ENCODE measurements at regions not wholly inside any gene's neighbourhood (a gene's known extent, or its start where the extent isn't known, plus 50 kb on each side); places are given as distances from the start of the nearest gene placed in this dataset.

DNA sequence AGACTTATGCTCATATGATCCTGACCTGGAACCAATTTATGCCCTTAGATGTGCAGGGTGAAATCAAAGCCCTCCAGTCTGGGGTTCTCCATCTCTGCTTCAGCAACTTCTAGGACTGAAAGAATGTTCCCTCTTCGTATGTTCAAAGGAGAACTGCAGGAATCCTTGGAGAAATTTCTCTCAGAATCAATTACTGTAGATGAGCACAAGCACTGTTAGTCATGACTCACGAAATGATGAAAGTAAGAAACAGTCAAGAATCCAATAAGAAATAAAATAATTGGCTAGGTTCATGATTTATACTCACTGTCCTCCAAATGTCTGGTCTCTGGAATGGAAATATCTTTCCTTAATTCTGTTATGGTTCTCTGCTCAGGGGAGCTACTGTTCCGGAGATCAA, 348.2 kb downstream of the PDGFC start:
- TF ChIP-seq, protein P1, sequence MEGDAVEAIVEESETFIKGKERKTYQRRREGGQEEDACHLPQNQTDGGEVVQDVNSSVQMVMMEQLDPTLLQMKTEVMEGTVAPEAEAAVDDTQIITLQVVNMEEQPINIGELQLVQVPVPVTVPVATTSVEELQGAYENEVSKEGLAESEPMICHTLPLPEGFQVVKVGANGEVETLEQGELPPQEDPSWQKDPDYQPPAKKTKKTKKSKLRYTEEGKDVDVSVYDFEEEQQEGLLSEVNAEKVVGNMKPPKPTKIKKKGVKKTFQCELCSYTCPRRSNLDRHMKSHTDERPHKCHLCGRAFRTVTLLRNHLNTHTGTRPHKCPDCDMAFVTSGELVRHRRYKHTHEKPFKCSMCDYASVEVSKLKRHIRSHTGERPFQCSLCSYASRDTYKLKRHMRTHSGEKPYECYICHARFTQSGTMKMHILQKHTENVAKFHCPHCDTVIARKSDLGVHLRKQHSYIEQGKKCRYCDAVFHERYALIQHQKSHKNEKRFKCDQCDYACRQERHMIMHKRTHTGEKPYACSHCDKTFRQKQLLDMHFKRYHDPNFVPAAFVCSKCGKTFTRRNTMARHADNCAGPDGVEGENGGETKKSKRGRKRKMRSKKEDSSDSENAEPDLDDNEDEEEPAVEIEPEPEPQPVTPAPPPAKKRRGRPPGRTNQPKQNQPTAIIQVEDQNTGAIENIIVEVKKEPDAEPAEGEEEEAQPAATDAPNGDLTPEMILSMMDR (IDR thresholded peaks at IDR 0.05), result no peak
- TF ChIP-seq POLR2A (IDR thresholded peaks at IDR 0.05), result no peak

All from esophagus squamous epithelium (tissue), 4 donors.